Neural cell (in vitro differentiated cells): ENCODE measurements at regions not wholly inside any gene's neighbourhood (a gene's known extent, or its start where the extent isn't known, plus 50 kb on each side); places are given as distances from the start of the nearest gene placed in this dataset.

Experiments
- H2AFZ ChIP-seq: fragments of 200-600, 300-800 bp; sonication (generic), shearing (Covaris generic); 2 replicates; pipeline ENCODE4 v1.6.0; 2014; ENCODE audit warnings: low read depth, mild to moderate bottlenecking, antibody characterized with exemption, low read length, moderate library complexity
- H3F3A ChIP-seq: fragments of 200-600 bp; shearing (Covaris generic); 2 replicates; pipeline ENCODE4 v1.6.1; 2016; ENCODE audit warnings: mild to moderate bottlenecking, moderate library complexity, mixed read lengths, antibody characterized with exemption, low read length; ENCODE audit not compliant: insufficient read depth, poor library complexity, severe bottlenecking
- H3K27ac ChIP-seq: fragments of 200-600, 300-800 bp; sonication (generic), shearing (Covaris generic); 2 replicates; pipeline ENCODE4 v1.5.1; 2014; ENCODE audit warnings: mild to moderate bottlenecking, low read length, moderate library complexity
- H3K27me3 ChIP-seq: fragments of 300-800, 200-600 bp; sonication (generic), shearing (Covaris generic); 2 replicates; pipeline ENCODE4 v1.6.0; 2014; ENCODE audit warnings: mild to moderate bottlenecking, low read depth, low read length, moderate library complexity; ENCODE audit not compliant: insufficient read depth
- H3K36me3 ChIP-seq: fragments of 300-800, 200-600 bp; sonication (generic), shearing (Covaris generic); 2 replicates; pipeline ENCODE4 v1.5.1; 2014; ENCODE audit warnings: mild to moderate bottlenecking, antibody characterized with exemption, low read length, moderate library complexity; ENCODE audit not compliant: insufficient read depth
- H3K4me2 ChIP-seq: fragments of 300-800, 200-600 bp; sonication (generic), shearing (Covaris generic); 2 replicates; pipeline ENCODE4 v1.6.0; 2014; ENCODE audit warnings: mild to moderate bottlenecking, low read length
- H3K4me3 ChIP-seq: fragments of 300-800, 200-600 bp; sonication (generic), shearing (Covaris generic); 2 replicates; pipeline ENCODE4 v1.5.1; 2014; ENCODE audit warnings: mild to moderate bottlenecking, low read length, moderate library complexity
- H3K79me2 ChIP-seq: fragments of 200-600 bp; shearing (Covaris generic); replicated peaks from 2 replicates; pipeline ENCODE4 v1.6.0; 2014; ENCODE audit warnings: mild to moderate bottlenecking, low read length, moderate library complexity; ENCODE audit not compliant: insufficient read depth
- H3K9ac ChIP-seq: fragments of 300-800, 200-600 bp; sonication (generic), shearing (Covaris generic); 2 replicates; pipeline ENCODE4 v1.6.1; 2016; ENCODE audit warnings: mild to moderate bottlenecking, low read length, mixed read lengths
- H3K9me2 ChIP-seq: fragments of 200-600 bp; shearing (Covaris generic); 2 replicates; pipeline ENCODE4 v1.6.1; 2016; ENCODE audit warnings: mild to moderate bottlenecking, low read length, mixed read lengths; ENCODE audit not compliant: insufficient read depth
- H3K9me3 ChIP-seq: fragments of 200-600, 300-800 bp; sonication (generic), shearing (Covaris generic); 2 replicates; pipeline ENCODE4 v1.6.1; 2016; ENCODE audit warnings: mild to moderate bottlenecking, mixed run types, low read length, moderate library complexity, mixed read lengths
- H4K20me1 ChIP-seq: fragments of 200-600 bp; shearing (Covaris generic); 2 replicates; pipeline ENCODE4 v1.6.1; 2016; ENCODE audit warnings: mild to moderate bottlenecking, mixed run types; ENCODE audit not compliant: insufficient read depth
- CTCF ChIP-seq: fragments of 450-650 bp; IDR thresholded peaks from 2 replicates; pipeline ENCODE4 v1.5.1; 2014; ENCODE audit warnings: antibody characterized with exemption, mild to moderate bottlenecking, moderate library complexity; ENCODE audit not compliant: poor library complexity, severe bottlenecking
- EP300 ChIP-seq: fragments of 450-650 bp; conservative IDR thresholded peaks from 2 replicates; pipeline ENCODE4 v1.6.1; 2014; ENCODE audit warnings: antibody characterized with exemption, mild to moderate bottlenecking, moderate library complexity; ENCODE audit not compliant: poor library complexity, severe bottlenecking
- EZH2 ChIP-seq: fragments of 200-600, 300-800 bp; shearing (Covaris generic), sonication (generic); IDR thresholded peaks from 2 replicates; pipeline ENCODE4 v1.6.1; 2014; ENCODE audit warnings: antibody characterized with exemption, low read length, borderline replicate concordance, mild to moderate bottlenecking; ENCODE audit not compliant: insufficient read depth, poor library complexity, severe bottlenecking
- MXI1 ChIP-seq: fragments of 450-650 bp; conservative IDR thresholded peaks from 2 replicates; pipeline ENCODE4 v1.6.1; 2014; ENCODE audit warnings: antibody characterized with exemption, mild to moderate bottlenecking; ENCODE audit not compliant: poor library complexity, severe bottlenecking
- POLR2AphosphoS5 ChIP-seq: IDR thresholded peaks from 2 replicates; pipeline ENCODE4 v1.6.1; 2012
- RAD21 ChIP-seq: fragments of 450-650 bp; conservative IDR thresholded peaks from 2 replicates; pipeline ENCODE4 v1.6.1; 2014; ENCODE audit warnings: antibody characterized with exemption, mild to moderate bottlenecking, moderate library complexity
- REST ChIP-seq: IDR thresholded peaks from 2 replicates; pipeline ENCODE4 v1.6.1; 2012; ENCODE audit warnings: borderline replicate concordance
- SMC3 ChIP-seq: fragments of 450-650 bp; conservative IDR thresholded peaks from 2 replicates; pipeline ENCODE4 v1.6.1; 2014; ENCODE audit warnings: antibody characterized with exemption, mild to moderate bottlenecking, moderate library complexity; ENCODE audit not compliant: poor library complexity
- TAF1 ChIP-seq: IDR thresholded peaks from 2 replicates; pipeline ENCODE4 v1.6.1; 2012; ENCODE audit warnings: low read depth

DNA sequence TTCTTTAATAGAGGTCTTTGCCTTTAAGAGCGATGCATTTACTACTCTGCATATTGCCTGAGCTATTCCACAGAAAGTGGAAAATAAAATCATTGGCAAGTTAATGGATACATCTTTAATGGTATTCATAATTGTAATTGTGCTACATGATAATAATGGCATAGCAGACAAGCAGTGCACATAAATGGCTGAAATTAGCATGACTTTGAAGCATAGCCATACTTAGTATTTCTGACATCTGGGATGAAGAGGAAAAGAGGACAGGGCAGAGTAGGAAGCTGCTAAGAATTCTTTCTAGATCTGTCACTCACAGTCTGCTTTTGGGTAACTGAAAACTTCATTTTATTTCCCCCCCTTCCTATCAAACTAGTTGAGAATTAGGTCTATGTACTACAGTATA lies 195.0 kb upstream of the NRIP1 start:
- no peaks in the 10 kb centered on the region for H4K20me1 ChIP-seq
- no peak overlapping the region for H3K9ac ChIP-seq
- no peaks in the 10 kb centered on the region for H3K9me2 ChIP-seq

GRCh38 chr21:15260604-15261003 lies 195.8 kb upstream of the NRIP1 start:
- no peak overlapping the region for H2AFZ ChIP-seq
- H3K4me3 ChIP-seq, result no peak overlapping the region
- no peaks in the 10 kb centered on the region for H3K9me2 ChIP-seq
- H3F3A ChIP-seq, result no peaks in the 10 kb centered on the region
- H3K27ac ChIP-seq, result peak overlapping the region; percentile 45
- H3K9ac ChIP-seq, result no peak overlapping the region
- no peaks in the 10 kb centered on the region for H4K20me1 ChIP-seq
- H3K79me2 ChIP-seq, result no peaks in the 10 kb centered on the region
- no peak for TF ChIP-seq EP300
- no peak for TF ChIP-seq MXI1
- no peak for TF ChIP-seq CTCF
- TF ChIP-seq EZH2, result no peak
- TF ChIP-seq SMC3, result no peak
- TF ChIP-seq TAF1, result no peak
- no peak for TF ChIP-seq REST
- TF ChIP-seq RAD21, result no peak
- TF ChIP-seq POLR2AphosphoS5, result no peak
- no peak overlapping the region for H3K4me2 ChIP-seq
- H3K27me3 ChIP-seq, result no peaks in the 10 kb centered on the region
- no peaks in the 10 kb centered on the region for H3K9me3 ChIP-seq
- H3K36me3 ChIP-seq, result no peaks in the 10 kb centered on the region

More for the DNA sequence above, 195.0 kb upstream of the NRIP1 start:
- no peak overlapping the region for H2AFZ ChIP-seq
- no peak overlapping the region for H3K4me2 ChIP-seq
- no peaks in the 10 kb centered on the region for H3K36me3 ChIP-seq
- H3F3A ChIP-seq, result no peaks in the 10 kb centered on the region
- no peak overlapping the region for H3K4me3 ChIP-seq
- peak; percentile 38 for TF ChIP-seq EP300
- no peak for TF ChIP-seq TAF1
- peak overlapping the region; percentile 45 for H3K27ac ChIP-seq
- H3K9me3 ChIP-seq, result no peaks in the 10 kb centered on the region
- H3K79me2 ChIP-seq, result no peaks in the 10 kb centered on the region
- no peaks in the 10 kb centered on the region for H3K27me3 ChIP-seq

GRCh38 chr21:15264084-15264665 lies 199.4 kb upstream of the NRIP1 start:
- no peaks in the 10 kb centered on the region for H3K9me2 ChIP-seq
- H3K4me3 ChIP-seq, result no peak overlapping the region
- no peaks in the 10 kb centered on the region for H4K20me1 ChIP-seq
- H3F3A ChIP-seq, result no peaks in the 10 kb centered on the region
- H2AFZ ChIP-seq, result no peak overlapping the region
- no peaks in the 10 kb centered on the region for H3K9me3 ChIP-seq
- no peak overlapping the region for H3K4me2 ChIP-seq
- TF ChIP-seq EP300, result no peak
- no peak for TF ChIP-seq REST
- TF ChIP-seq CTCF, result no peak
- TF ChIP-seq MXI1, result no peak
- TF ChIP-seq EZH2, result no peak
- no peak for TF ChIP-seq RAD21
- TF ChIP-seq POLR2AphosphoS5, result no peak
- TF ChIP-seq TAF1, result no peak
- H3K36me3 ChIP-seq, result no peaks in the 10 kb centered on the region
- H3K27ac ChIP-seq, result no peak overlapping the region
- H3K9ac ChIP-seq, result no peak overlapping the region
- no peaks in the 10 kb centered on the region for H3K27me3 ChIP-seq
- H3K79me2 ChIP-seq, result no peaks in the 10 kb centered on the region
